ENCODE measurements at regions not wholly inside any gene's neighbourhood (a gene's known extent, or its start where the extent isn't known, plus 50 kb on each side); places are given as distances from the start of the nearest gene placed in this dataset.

- no peak for TF ChIP-seq CTCF (IDR thresholded peaks at IDR 0.05; ENCODE audit: low read depth, low read length, poor library complexity, severe bottlenecking)
- no peak for TF ChIP-seq EZH2phosphoT487 (IDR thresholded peaks at IDR 0.05; ENCODE audit: borderline replicate concordance, low read length)
Observed at GRCh38 chr6:78533876-78534275, 333.5 kb upstream of the IRAK1BP1 start.

All from DOHH2 (cell line).